Activated naive CD4-positive, alpha-beta T cell treated with anti-CD3 and anti-CD28 coated beads for 36 hours (primary cell): ENCODE measurements at regions not wholly inside any gene's neighbourhood (a gene's known extent, or its start where the extent isn't known, plus 50 kb on each side); places are given as distances from the start of the nearest gene placed in this dataset.

ENCODE experiments used
- CTCF ChIA-PET: fragments of 350-600 bp; sonication (Branson Sonifier 250); formaldehyde crosslinking; loops from one replicate; lab custom pipeline; 2021; ENCODE audit warnings: antibody characterized with exemption; lab: Charles Lee
- DNase-seq: peaks from one replicate; pipeline ENCODE4 v3.0.0-alpha.2; 2020
- H3K27ac Mint-ChIP-seq: one replicate; pipeline ENCODE4 v1.8.0; 2021; ENCODE audit warnings: mild to moderate bottlenecking, mixed read lengths
- H3K27me3 Mint-ChIP-seq: one replicate; pipeline ENCODE4 v1.8.0; 2021; ENCODE audit warnings: low read depth, mixed read lengths
- H3K36me3 Mint-ChIP-seq: one replicate; pipeline ENCODE4 v1.8.0; 2021; ENCODE audit warnings: low read depth, mixed read lengths
- H3K4me1 Mint-ChIP-seq: one replicate; pipeline ENCODE4 v1.8.0; 2021; ENCODE audit warnings: low read depth, mixed read lengths
- H3K4me3 Mint-ChIP-seq: one replicate; pipeline ENCODE4 v1.8.0; 2021; ENCODE audit warnings: mild to moderate bottlenecking, moderate library complexity, mixed read lengths
- H3K9me3 Mint-ChIP-seq: one replicate; pipeline ENCODE4 v1.8.0; 2021; ENCODE audit warnings: mixed read lengths
- intact Hi-C: fragments of 100-400 bp; cut with micrococcal nuclease; formaldehyde crosslinking; loops from one replicate; pipeline ENCODE4 v1.15.1; 2023

DNA sequence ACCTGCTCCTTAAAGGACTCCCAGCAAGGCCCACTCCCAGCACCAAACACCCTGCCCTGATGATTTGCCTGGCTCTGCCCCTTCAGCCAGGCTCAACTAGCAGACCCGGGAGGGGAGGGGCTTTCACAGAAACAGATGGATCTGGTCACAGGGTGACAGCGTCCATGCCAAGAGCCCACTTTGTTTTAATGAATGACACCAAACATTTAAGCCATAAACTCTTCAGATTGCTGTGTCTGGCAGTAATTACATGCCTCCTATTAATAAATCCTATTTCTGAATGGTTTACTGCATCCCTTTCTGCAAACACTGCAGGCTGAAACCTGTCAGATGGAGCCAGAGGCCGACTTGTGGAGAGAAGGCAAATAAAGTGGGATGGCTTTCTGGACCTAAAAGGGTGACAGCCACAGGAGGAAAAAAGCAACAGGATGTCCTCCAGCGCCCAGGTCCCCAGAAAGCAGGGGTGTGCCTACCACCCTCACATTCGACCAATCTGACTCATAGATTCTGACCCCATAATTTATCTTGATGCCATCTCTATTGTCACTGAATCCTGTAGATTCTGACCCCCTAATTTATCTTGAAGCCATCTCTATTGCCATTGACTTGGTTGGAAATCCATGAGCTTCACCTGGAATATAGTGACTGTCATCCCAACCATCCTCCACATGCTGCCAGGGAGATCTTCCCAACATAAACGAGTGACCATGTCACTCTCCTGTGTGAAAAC lies 200.9 kb downstream of the PLPP3 start:
- H3K36me3 Mint-ChIP-seq, result no peaks in the 10 kb centered on the region
- H3K4me3 Mint-ChIP-seq, result no peak overlapping the region
- H3K27me3 Mint-ChIP-seq, result peaks cover 3% of the 10 kb centered on the region
- no peak overlapping the region for H3K27ac Mint-ChIP-seq
- no peak for DNase-seq
- H3K4me1 Mint-ChIP-seq, result no peaks in the 10 kb centered on the region
- H3K9me3 Mint-ChIP-seq, result no peaks in the 10 kb centered on the region
- intact Hi-C loops, result no loop called here
- CTCF ChIA-PET, result no interaction called here

DNA sequence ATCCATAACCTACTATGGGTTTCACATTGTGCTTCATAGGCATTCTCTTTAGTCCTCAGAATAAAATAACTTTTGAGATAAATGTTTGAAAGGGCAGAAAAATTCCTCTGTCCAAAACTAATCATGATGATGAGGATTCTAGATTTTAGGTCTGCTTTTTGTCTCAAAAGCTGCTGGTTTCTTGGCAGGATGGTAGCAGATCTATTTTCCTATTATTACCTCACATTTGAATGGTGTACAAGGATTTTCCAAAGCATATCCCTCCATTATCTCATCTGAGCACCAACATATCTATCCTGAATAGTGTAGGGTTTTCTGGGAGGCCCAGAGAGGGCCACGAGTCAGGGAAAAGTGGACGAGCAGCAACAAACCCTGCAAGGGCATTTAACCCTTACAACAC lies 201.9 kb downstream of the PLPP3 start:
- H3K27ac Mint-ChIP-seq, result no peak overlapping the region
- intact Hi-C loops, result no loop called here
- DNase-seq, result no peak
- no peaks in the 10 kb centered on the region for H3K4me1 Mint-ChIP-seq
- no peak overlapping the region for H3K4me3 Mint-ChIP-seq
- no peaks in the 10 kb centered on the region for H3K36me3 Mint-ChIP-seq
- CTCF ChIA-PET, result no interaction called here
- peaks cover 3% of the 10 kb centered on the region for H3K27me3 Mint-ChIP-seq
- H3K9me3 Mint-ChIP-seq, result no peaks in the 10 kb centered on the region

GRCh38 chr1:56376188-56376984 lies 203.0 kb downstream of the PLPP3 start:
- CTCF ChIA-PET, result no interaction called here
- intact Hi-C loops, result no loop called here
- Mint-ChIP-seq H3K4me1 (no peaks in the 10 kb centered on the region), H3K27ac (no peak overlapping the region), H3K9me3 (no peaks in the 10 kb centered on the region), H3K4me3 (no peak overlapping the region), H3K36me3 (no peaks in the 10 kb centered on the region), H3K27me3 (peaks cover 3% of the 10 kb centered on the region)
- DNase-seq, result no peak

DNA sequence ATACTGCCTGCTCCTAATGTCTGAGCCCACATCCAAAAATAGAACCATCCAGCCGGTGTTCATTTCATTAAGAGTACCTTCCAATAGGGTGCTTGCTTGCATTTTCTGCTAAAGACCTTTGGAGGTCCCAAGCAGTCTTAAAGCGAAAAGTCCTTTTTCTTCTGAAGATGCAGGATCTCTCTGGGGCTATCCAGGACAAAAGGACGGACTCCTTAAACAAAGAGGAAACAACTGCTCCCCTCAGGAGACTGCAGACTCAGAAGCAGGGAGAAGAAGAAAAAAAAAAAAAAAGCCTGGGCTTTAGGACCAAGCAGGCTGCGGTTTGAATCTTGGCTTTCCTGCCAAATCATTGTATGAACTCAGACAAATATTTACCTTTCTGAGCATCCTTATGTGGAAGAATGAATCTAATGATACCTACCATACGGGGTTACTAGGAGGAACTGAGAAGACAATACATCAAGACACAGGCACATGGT lies 204.0 kb downstream of the PLPP3 start:
- CTCF ChIA-PET, result no interaction called here

DNA sequence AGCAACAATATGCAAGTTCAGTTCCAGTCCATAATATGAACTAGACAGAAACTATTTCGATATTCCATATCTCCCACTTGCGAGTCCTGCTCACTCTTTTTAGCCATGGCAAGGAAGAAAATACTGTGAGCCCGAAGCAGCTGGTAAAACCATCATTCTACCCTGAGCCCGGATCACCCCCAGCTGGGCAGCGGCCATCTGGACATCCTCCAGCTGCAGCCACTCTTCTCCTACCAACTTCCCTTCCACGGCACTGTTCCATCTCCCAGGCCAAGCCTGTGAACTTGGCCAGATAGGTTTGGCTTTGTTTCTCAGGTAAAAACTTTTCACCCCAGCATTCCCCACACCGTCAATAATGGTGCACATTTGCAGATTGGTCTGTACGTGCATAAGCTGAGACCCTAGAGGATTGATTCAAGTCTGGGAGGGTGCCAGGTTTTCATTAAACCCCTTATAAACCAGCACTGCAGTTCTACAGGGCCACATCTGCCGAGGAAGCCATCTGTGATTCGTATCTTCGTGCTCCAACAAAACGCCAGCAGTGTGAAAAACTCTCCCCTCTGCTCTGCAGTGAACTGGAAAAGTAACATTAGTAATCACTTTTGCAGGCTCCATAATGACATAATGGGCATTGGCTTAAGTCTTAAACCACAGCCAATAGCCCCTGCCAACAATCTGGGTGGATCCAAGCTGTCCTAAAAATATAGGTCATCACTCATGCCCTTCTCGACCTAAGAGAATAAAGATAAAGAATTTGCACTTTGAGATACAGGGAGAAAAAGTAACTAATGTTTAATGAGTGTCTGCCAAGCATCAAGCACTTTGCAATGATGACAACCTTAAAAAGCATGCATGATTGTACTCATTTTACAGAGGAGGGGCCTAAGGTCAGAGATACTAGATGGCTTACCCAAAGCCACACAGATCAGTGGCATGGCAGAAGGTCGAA lies 205.1 kb downstream of the PLPP3 start:
- Mint-ChIP-seq H3K9me3 (no peaks in the 10 kb centered on the region), H3K27ac (no peak overlapping the region), H3K4me1 (no peaks in the 10 kb centered on the region), H3K27me3 (peaks cover 3% of the 10 kb centered on the region), H3K4me3 (no peak overlapping the region), H3K36me3 (no peaks in the 10 kb centered on the region)
- intact Hi-C loops, result no loop called here
- DNase-seq, result no peak
- CTCF ChIA-PET, result no interaction called here

More for the DNA sequence above, 204.0 kb downstream of the PLPP3 start:
- H3K4me3 Mint-ChIP-seq, result no peak overlapping the region
- no peaks in the 10 kb centered on the region for H3K36me3 Mint-ChIP-seq
- intact Hi-C loops, result no loop called here
- H3K9me3 Mint-ChIP-seq, result no peaks in the 10 kb centered on the region
- no peaks in the 10 kb centered on the region for H3K4me1 Mint-ChIP-seq
- peaks cover 3% of the 10 kb centered on the region for H3K27me3 Mint-ChIP-seq
- DNase-seq, result no peak
- H3K27ac Mint-ChIP-seq, result no peak overlapping the region

DNA sequence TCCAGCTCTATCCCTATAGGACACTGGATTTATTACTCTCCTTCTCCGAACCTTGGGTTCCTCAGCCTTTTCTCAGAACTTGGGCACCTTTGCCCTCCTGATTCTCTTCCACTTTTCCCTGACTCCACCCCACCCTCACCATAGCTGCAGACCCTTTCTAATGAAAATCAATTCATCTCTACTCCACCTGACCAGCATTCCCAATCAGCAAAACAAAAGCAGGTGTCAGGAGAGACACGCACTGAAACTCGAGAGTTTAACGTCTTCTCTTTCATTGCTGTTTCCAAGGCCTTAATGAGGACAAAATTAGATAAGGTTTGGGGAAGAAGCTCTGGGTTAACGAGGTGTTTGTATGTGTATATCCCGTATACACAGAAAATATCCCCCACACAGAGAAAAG lies 208.8 kb downstream of the PLPP3 start:
- CTCF ChIA-PET, result no interaction called here

DNA sequence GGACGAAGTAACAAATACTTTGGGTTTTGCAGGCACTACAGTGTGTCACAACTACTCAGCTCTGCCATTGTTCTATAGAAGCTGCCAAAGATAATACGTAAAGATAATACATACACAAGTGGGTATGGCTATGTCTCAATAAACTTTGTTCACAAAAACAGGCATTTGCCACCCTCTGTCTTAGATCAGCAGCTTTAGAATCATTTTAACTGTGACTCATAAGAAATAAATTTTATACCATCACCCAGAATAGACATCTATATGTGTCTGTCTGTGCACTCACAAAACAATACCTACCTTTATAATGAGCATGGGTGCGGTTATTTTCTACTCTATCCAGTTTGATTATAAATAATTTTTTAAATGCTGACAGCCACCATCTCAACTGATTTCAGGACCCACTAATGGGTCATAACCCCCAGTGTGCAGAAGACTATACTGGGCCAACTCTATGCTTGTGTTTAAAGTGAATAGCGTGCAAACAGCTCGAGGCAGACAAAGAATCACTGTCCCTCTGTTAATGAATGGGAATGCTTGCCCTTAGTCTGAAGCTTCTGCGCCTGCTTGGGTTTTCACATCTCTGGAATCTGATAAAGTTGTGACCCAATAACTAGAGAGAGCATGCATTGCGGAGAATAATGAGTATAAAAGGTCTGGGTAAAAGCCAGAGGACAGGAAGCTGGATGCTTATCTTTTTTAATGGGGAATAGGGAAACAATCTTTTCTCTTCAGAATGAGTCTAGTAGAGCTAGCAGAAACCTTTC lies 216.2 kb downstream of the PLPP3 start:
- Mint-ChIP-seq H3K27me3 (peaks cover 2% of the 10 kb centered on the region), H3K4me3 (no peak overlapping the region), H3K9me3 (no peaks in the 10 kb centered on the region), H3K27ac (no peak overlapping the region), H3K36me3 (no peaks in the 10 kb centered on the region), H3K4me1 (no peaks in the 10 kb centered on the region)
- DNase-seq, result no peak
- CTCF ChIA-PET, result interaction anchor here (0.6 kb wide), 1 partner anchor 215 kb away, joined by 3 read pairs; no protein-coding TSS in a partner anchor
- intact Hi-C loops, result no loop called here

More for the DNA sequence above, 208.8 kb downstream of the PLPP3 start:
- DNase-seq, result no peak
- no peaks in the 10 kb centered on the region for H3K36me3 Mint-ChIP-seq
- no peak overlapping the region for H3K27ac Mint-ChIP-seq
- intact Hi-C loops, result no loop called here
- no peaks in the 10 kb centered on the region for H3K4me1 Mint-ChIP-seq
- H3K9me3 Mint-ChIP-seq, result peaks cover 1% of the 10 kb centered on the region
- no peak overlapping the region for H3K4me3 Mint-ChIP-seq
- no peaks in the 10 kb centered on the region for H3K27me3 Mint-ChIP-seq

- CTCF ChIA-PET, result no interaction called here
- Mint-ChIP-seq H3K36me3 (no peaks in the 10 kb centered on the region), H3K4me3 (no peak overlapping the region), H3K27me3 (peaks cover 2% of the 10 kb centered on the region), H3K27ac (no peak overlapping the region), H3K9me3 (no peaks in the 10 kb centered on the region), H3K4me1 (no peaks in the 10 kb centered on the region)
- DNase-seq, result no peak
- intact Hi-C loops, result no loop called here
Measured at GRCh38 chr1:56360021-56360420, 219.3 kb downstream of the PLPP3 start.

DNA sequence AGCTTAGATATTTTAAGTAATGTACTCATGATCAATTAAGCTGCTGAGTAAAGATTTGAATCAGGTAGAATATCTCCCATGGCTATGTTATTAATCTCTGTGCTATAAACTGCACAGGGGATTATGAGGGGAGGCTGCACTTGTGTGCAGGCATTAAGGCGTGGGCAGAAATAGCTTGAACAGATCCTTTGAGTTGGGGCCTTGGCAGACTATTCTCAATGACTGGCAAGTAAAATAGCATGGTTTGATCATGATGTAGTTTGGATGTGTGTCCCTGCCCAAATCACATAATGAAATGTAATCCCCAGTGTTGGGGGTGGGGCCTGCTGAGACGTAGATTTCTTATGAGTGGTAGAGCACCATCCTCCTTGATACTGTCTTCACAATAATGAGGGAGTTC lies 220.3 kb downstream of the PLPP3 start:
- Mint-ChIP-seq H3K36me3 (no peaks in the 10 kb centered on the region), H3K9me3 (no peaks in the 10 kb centered on the region), H3K27ac (no peak overlapping the region), H3K4me3 (no peak overlapping the region), H3K4me1 (no peaks in the 10 kb centered on the region), H3K27me3 (peaks cover 2% of the 10 kb centered on the region)
- CTCF ChIA-PET, result no interaction called here
- no peak for DNase-seq
- intact Hi-C loops, result no loop called here

DNA sequence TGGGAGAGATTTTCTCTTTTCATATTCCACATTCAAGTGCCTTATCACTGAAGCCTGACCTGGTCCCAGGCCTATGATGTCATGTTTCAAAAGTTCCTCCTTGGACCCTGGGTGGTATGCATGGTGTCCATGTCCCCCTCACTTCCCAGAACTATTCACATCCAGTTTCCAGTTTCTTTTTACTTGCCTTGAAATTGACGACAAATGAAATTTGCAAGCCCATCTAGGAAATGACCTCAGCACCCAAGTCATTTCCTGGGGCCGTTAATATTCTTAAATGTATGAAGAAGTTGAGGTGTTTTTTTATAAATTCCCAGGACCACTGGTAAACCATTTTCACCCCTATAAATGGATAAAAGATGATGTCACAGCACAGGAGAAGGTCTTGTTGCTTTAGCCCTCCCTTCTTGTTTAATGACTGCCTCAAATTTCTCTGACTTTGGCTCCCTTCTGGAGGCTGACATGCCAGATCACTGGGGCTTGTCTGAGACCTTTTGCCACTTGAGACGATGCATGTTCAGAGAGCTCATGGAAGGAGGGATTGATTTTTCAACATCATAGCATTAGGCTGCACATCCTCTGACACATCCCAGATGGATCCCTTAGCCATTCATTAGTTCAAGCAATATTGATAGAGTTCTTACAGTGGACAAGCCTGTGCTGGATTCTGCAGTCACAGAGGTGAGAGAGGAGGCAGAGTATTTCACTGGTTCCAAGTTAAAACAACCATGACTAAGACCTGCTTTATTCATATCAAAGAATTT lies 221.3 kb downstream of the PLPP3 start:
- Mint-ChIP-seq H3K36me3 (no peaks in the 10 kb centered on the region), H3K9me3 (no peaks in the 10 kb centered on the region), H3K27ac (no peak overlapping the region), H3K4me1 (no peaks in the 10 kb centered on the region), H3K4me3 (no peak overlapping the region), H3K27me3 (peaks cover 2% of the 10 kb centered on the region)
- CTCF ChIA-PET, result no interaction called here
- intact Hi-C loops, result no loop called here
- DNase-seq, result no peak

GRCh38 chr1:56356376-56356990 lies 222.9 kb downstream of the PLPP3 start:
- Mint-ChIP-seq H3K36me3 (no peaks in the 10 kb centered on the region), H3K9me3 (no peaks in the 10 kb centered on the region), H3K27ac (no peak overlapping the region), H3K4me1 (no peaks in the 10 kb centered on the region), H3K4me3 (no peak overlapping the region), H3K27me3 (no peaks in the 10 kb centered on the region)
- no peak for DNase-seq
- CTCF ChIA-PET, result no interaction called here
- intact Hi-C loops, result no loop called here
